Mesodermal cell (in vitro differentiated cells): ENCODE measurements at regions not wholly inside any gene's neighbourhood (a gene's known extent, or its start where the extent isn't known, plus 50 kb on each side); places are given as distances from the start of the nearest gene placed in this dataset.
"Not testable (repeated sequence)": the region's sequence is repeated elsewhere in the genome, so short reads cannot be mapped to it uniquely, and the experiment has no call there.

Experiments
- H3K27ac ChIP-seq: 2 replicates; pipeline ENCODE4 v1.7.0; 2013; ENCODE audit warnings: mild to moderate bottlenecking, low read depth, low read length, moderate library complexity; ENCODE audit not compliant: severe bottlenecking
- H3K36me3 ChIP-seq: 2 replicates; pipeline ENCODE4 v1.7.1; 2013; ENCODE audit warnings: mild to moderate bottlenecking, low read length, moderate library complexity; ENCODE audit not compliant: control insufficient read depth, insufficient read depth
- H3K4me1 ChIP-seq: one replicate; pipeline ENCODE4 v1.7.1; 2013; ENCODE audit warnings: mild to moderate bottlenecking, low read length; ENCODE audit not compliant: insufficient read depth, control insufficient read depth, poor library complexity, severe bottlenecking
- H3K4me3 ChIP-seq: 2 replicates; pipeline ENCODE4 v1.7.0; 2013; ENCODE audit warnings: low read length, control low read depth, mild to moderate bottlenecking; ENCODE audit not compliant: insufficient read depth, poor library complexity, severe bottlenecking; ENCODE audit errors: extremely low read depth
- H3K9me3 ChIP-seq: 2 replicates; pipeline ENCODE4 v1.7.1; 2013; ENCODE audit warnings: mild to moderate bottlenecking, low read length, moderate library complexity; ENCODE audit not compliant: control insufficient read depth
- WGBS, 2 experiments: methylation state at CpG; one replicate each; pipeline ENCODE4 v1.1.5; 2013; ENCODE audit warnings: missing lambda C conversion rate in 2 of 2; ENCODE audit not compliant: insufficient coverage in 2 of 2; 5-methylcytosine and 5-hydroxymethylcytosine counted together

DNA sequence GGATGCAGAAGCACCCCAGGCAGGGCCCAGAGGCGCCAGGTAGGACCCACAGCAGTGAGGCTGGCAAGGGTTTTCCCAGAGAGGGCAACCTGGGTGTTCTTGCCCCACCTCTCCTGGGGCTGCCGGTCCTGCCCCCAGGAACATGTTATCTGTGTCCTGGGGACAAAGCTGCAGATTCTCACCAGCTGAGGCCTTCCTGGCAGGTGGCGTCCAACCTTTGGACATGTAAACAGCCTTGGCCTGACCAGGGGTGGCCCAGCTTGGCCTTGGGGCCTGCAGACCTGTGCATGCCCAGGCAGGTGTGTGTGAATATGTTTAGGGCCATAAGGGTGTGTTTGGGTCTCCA lies 101.8 kb upstream of the LARP1 start:
- Histone ChIP-seq H3K4me1 (peaks cover 3% of the 10 kb centered on the region), H3K9me3 (no peaks in the 10 kb centered on the region), H3K27ac (no peak overlapping the region), H3K4me3 (no peak overlapping the region), H3K36me3 (no peaks in the 10 kb centered on the region)
- 89 to 93% methylated on average over 3 of the region's 3 CpGs for WGBS, 2 experiments

GRCh38 chr5:154652746-154653417 lies 102.3 kb upstream of the LARP1 start:
- WGBS, 2 experiments: 72 to 87% methylated on average over 3 to 4 of the region's 5 CpGs
- H3K4me3 ChIP-seq: no peak overlapping the region
- H3K4me1 ChIP-seq: peaks cover 3% of the 10 kb centered on the region
- H3K9me3 ChIP-seq: no peaks in the 10 kb centered on the region
- H3K27ac ChIP-seq: no peak overlapping the region
- H3K36me3 ChIP-seq: no peaks in the 10 kb centered on the region

GRCh38 chr5:154651795-154652194 lies 103.4 kb upstream of the LARP1 start:
- H3K27ac ChIP-seq, H3K9me3 ChIP-seq, H3K4me3 ChIP-seq, H3K4me1 ChIP-seq, H3K36me3 ChIP-seq: not testable (repeated sequence)
- WGBS, 2 experiments: 83 to 94% methylated on average over 1 to 5 of the region's 5 CpGs

DNA sequence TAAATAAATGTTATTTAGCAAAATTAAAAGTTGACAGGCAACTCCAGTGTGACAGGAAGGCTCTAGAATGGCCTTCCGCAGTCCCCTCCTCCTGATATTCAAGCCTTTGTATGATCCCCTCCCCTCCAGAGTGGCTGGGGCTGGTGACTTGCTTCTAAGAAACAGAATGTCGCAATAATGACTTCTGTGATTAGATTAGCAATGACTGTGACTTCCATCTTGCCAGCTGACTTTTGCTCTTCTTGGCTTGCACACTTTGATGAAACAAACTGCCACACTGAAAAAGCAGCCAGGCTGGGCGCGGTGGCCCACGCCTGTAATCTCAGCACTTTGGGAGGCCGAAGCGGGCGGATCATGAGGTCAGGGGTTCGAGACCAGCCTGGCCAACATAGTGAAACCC lies 106.5 kb upstream of the LARP1 start:
- no peak overlapping the region for H3K27ac ChIP-seq
- H3K9me3 ChIP-seq: no peaks in the 10 kb centered on the region
- no peaks in the 10 kb centered on the region for H3K4me1 ChIP-seq
- H3K36me3 ChIP-seq: no peaks in the 10 kb centered on the region
- no peak overlapping the region for H3K4me3 ChIP-seq
- 97% methylated on average over 5 to 7 of the region's 9 CpGs for WGBS, 2 experiments

GRCh38 chr5:154648229-154648628 lies 106.9 kb upstream of the LARP1 start:
- no peaks in the 10 kb centered on the region for H3K9me3 ChIP-seq
- no peaks in the 10 kb centered on the region for H3K4me1 ChIP-seq
- no peak overlapping the region for H3K4me3 ChIP-seq
- no peak overlapping the region for H3K27ac ChIP-seq
- no peaks in the 10 kb centered on the region for H3K36me3 ChIP-seq
- 96% methylated on average over 11 to 15 of the region's 16 CpGs for WGBS, 2 experiments

- no peak overlapping the region for H3K27ac ChIP-seq
These were observed 107.4 kb upstream of the LARP1 start for GRCh38 chr5:154647761-154648145.

GRCh38 chr5:154647114-154647760 lies 107.9 kb upstream of the LARP1 start:
- no peaks in the 10 kb centered on the region for H3K9me3 ChIP-seq
- H3K27ac ChIP-seq: no peak overlapping the region
- no peaks in the 10 kb centered on the region for H3K36me3 ChIP-seq
- no peaks in the 10 kb centered on the region for H3K4me1 ChIP-seq
- H3K4me3 ChIP-seq: no peak overlapping the region
- WGBS, 2 experiments: 82 to 85% methylated on average over 31 to 35 of the region's 36 CpGs

More at GRCh38 chr5:154647761-154648145, 107.4 kb upstream of the LARP1 start:
- Histone ChIP-seq H3K9me3 (no peaks in the 10 kb centered on the region), H3K4me3 (no peak overlapping the region), H3K4me1 (no peaks in the 10 kb centered on the region), H3K36me3 (no peaks in the 10 kb centered on the region)
- 90 to 93% methylated on average over 4 of the region's 6 CpGs for WGBS, 2 experiments

DNA sequence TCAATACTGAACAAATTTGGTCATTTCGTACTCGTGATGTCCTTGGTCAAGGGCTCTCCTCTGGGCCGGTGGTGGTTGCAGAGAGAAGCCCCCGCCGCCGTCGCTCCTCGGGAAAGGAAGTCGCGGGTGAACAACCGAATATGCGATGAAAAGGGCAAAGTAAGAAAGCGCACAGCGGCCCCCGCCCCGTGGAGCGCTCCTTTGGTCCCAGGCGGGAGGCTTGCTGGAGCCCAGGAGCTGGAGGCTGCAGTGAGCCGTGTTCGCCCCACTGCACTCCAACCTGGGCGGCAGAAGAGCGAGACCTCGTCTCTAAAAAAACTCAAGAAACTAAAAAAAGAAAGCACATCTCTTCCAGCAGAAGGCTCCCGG lies 108.4 kb upstream of the LARP1 start:
- H3K27ac ChIP-seq: no peak overlapping the region
- 89 to 92% methylated on average over 18 to 20 of the region's 24 CpGs for WGBS, 2 experiments

DNA sequence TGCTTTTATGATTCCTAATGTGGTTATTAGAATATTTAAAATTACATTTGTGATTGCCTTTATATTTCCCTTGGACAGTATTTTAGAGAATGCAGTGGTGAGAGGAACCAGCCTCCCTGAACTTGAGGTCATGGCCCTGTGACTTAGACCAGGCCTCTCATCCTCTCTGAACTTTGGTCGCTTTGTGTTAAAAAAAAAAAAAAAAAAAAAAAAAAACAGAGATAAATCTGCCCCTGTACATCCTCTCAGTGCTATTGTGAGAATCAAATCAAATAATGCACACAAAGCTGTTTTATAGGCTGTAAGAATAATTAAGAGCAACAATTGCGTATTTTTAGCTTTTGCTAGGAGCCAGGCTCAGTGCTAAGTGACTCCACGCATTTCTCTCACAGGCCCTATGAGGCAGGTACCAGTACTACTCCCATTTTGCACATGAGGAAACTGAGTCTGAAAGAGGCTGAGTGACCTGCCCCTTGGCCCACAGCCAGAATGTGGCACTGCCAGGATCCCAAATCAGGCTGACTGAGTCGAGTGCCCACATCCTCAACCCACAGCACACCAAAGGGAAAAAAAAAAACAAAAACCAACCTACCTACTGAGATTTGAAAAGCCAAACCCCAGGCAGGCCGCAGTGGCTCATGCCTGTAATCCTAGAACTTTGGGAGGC lies 110.3 kb upstream of the LARP1 start:
- Histone ChIP-seq H3K9me3 (no peaks in the 10 kb centered on the region), H3K27ac (no peak overlapping the region), H3K36me3 (no peaks in the 10 kb centered on the region), H3K4me1 (no peaks in the 10 kb centered on the region), H3K4me3 (no peak overlapping the region)
- WGBS, 2 experiments: 93 to 100% methylated on average over 2 to 4 of the region's 5 CpGs

More for the DNA sequence above, 108.4 kb upstream of the LARP1 start:
- Histone ChIP-seq H3K4me1 (no peaks in the 10 kb centered on the region), H3K4me3 (no peak overlapping the region), H3K36me3 (no peaks in the 10 kb centered on the region), H3K9me3 (no peaks in the 10 kb centered on the region)

DNA sequence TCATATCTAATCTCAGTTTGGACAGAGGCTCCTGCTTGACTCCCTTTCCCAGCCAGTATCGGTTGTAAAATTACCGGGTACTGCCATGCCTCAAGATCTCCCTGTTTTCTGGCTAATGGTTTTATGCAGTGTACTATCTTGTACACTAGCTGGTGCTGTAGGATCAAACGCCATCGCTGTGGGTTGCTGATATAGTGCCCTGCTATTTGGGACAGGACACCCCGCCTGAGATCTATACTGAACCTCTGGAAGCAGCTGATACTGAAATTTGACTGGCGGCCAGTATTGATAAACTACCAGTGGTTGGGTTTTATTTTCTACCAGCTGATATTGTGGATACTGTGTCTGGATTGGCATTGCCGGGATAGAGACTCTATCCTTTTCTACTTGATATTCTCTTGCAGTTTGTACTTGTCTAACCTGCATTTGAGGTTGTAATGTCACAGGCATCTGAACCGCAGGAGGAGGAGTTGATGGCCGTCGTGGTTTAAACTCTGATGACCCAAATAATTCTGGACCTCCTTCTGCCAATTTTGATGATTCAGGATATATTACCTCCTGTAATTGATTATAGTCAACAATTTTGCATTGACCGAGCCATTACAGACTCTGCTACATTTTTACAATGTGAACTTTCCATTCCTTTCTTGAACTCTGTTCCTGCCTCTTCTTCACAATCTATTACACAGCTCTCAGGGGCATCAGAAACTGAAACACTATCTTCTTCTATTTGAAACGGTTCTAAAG lies 112.5 kb upstream of the LARP1 start:
- 84 to 88% methylated on average over 6 to 8 of the region's 12 CpGs for WGBS, 2 experiments
- Histone ChIP-seq H3K36me3 (no peaks in the 10 kb centered on the region), H3K9me3 (no peaks in the 10 kb centered on the region), H3K4me1 (no peaks in the 10 kb centered on the region), H3K4me3 (no peak overlapping the region), H3K27ac (no peak overlapping the region)
